Aorta (tissue), 5 donors: ENCODE measurements at regions not wholly inside any gene's neighbourhood (a gene's known extent, or its start where the extent isn't known, plus 50 kb on each side); places are given as distances from the start of the nearest gene placed in this dataset.
"Not testable (repeated sequence)": the region's sequence is repeated elsewhere in the genome, so short reads cannot be mapped to it uniquely, and the experiment has no call there.

ENCODE experiments used
- ATAC-seq: fragments of 200-7000 bp; cut with Tn5 transposase; one replicate; pipeline ENCODE4 v1.9.1; 2022; ENCODE audit warnings: moderate library complexity; ENCODE audit not compliant: low FRiP score
- DNase-seq, 2 donors: peaks; one replicate each; pipeline ENCODE4 v3.0.0-alpha.2; 2020
- H3K27ac ChIP-seq, 2 donors: one replicate each; pipeline ENCODE4 v1.5.1; 2013; ENCODE audit warnings: low read length in 2 of 2, mild to moderate bottlenecking in 2 of 2, moderate library complexity in 2 of 2, control low read depth in 1 of 2, inconsistent platforms in 1 of 2, low read depth in 1 of 2
- H3K27me3 ChIP-seq, 2 donors: one replicate each; pipeline ENCODE4 v1.6.1; 2013; ENCODE audit warnings: control low read depth in 1 of 2, low read length in 1 of 2, mild to moderate bottlenecking in 1 of 2, moderate library complexity in 1 of 2; ENCODE audit not compliant: insufficient read depth in 2 of 2, control insufficient read depth in 1 of 2
- H3K36me3 ChIP-seq, 2 donors: one replicate each; pipeline ENCODE4 v1.6.1; 2013; ENCODE audit warnings: control low read depth in 1 of 2, low read length in 1 of 2, mild to moderate bottlenecking in 1 of 2; ENCODE audit not compliant: insufficient read depth in 2 of 2, control insufficient read depth in 1 of 2
- H3K4me1 ChIP-seq, 2 donors: one replicate each; pipeline ENCODE4 v1.6.1; 2013; ENCODE audit warnings: low read length in 2 of 2, control low read depth in 1 of 2, mild to moderate bottlenecking in 1 of 2, moderate library complexity in 1 of 2; ENCODE audit not compliant: insufficient read depth in 2 of 2, control insufficient read depth in 1 of 2
- H3K4me3 ChIP-seq, 2 donors: one replicate each; pipeline ENCODE4 v1.5.1; 2013; ENCODE audit warnings: low read length in 2 of 2, control low read depth in 1 of 2, mild to moderate bottlenecking in 1 of 2
- H3K9me3 ChIP-seq: one replicate; pipeline ENCODE4 v1.6.1; 2013; ENCODE audit warnings: mild to moderate bottlenecking, low read length; ENCODE audit not compliant: control insufficient read depth
- WGBS, 2 donors: extraction: QIAGEN DNeasy Blood & Tissue Kit; methylation state at CpG; one replicate each; pipeline ENCODE4 v1.1.7; 2013; 5-methylcytosine and 5-hydroxymethylcytosine counted together
- intact Hi-C, 2 donors: fragments of 100-400 bp; cut with DNase I; formaldehyde crosslinking; loops; one replicate each; pipeline versions ENCODE4 v1.14.2 to v1.15.0; 2022
- donor health status: healthy with polysubstance abuse.
- donor health status: Bipolar disorder and iron deficiency.
- donor health status: DM: no; HTN: no; CAD: no.
- donor health status: DM: no; HTN: no; CAD: no.
- donor health status: DM: yes; HTN: yes; CAD: no.

GRCh38 chr5:69907941-69908340 is 117.1 kb upstream of the SERF1B start:
- DNase-seq, result peak; percentile 13 to 68
- H3K4me3 ChIP-seq, H3K9me3 ChIP-seq, H3K27ac ChIP-seq, intact Hi-C loops, H3K4me1 ChIP-seq, ATAC-seq, H3K36me3 ChIP-seq, H3K27me3 ChIP-seq: not testable (repeated sequence)
- WGBS, 2 donors, result 95 to 96% methylated on average over 6 of the region's 9 CpGs

- H3K4me1 ChIP-seq, H3K4me3 ChIP-seq, intact Hi-C loops, H3K27me3 ChIP-seq, ATAC-seq, H3K27ac ChIP-seq, H3K36me3 ChIP-seq, H3K9me3 ChIP-seq: not testable (repeated sequence)
- 91 to 93% methylated on average over 4 to 5 of the region's 10 CpGs for WGBS, 2 donors
- peak; percentile 3 to 12 for DNase-seq
These were observed 111.3 kb upstream of the SERF1B start for GRCh38 chr5:69913771-69914170.
